K562 (cell line): ENCODE measurements at regions not wholly inside any gene's neighbourhood (a gene's known extent, or its start where the extent isn't known, plus 50 kb on each side); places are given as distances from the start of the nearest gene placed in this dataset.

Source experiments
- ATAC-seq: fragments of 200-7000 bp; cut with Tn5 transposase; 3 replicates; pipeline ENCODE4 v1.9.1; 2020; ENCODE audit warnings: moderate library complexity
- BruUV-seq: library from RNA; stranded (reverse); fragments of 400-500 nt; replicated peaks from 2 replicates; lab custom pipeline; 2021; lab: Mats Ljungman, UMichigan
- CTCF ChIA-PET: fragments of 300-600 bp; formaldehyde crosslinking; extraction: SDS; loops from one replicate; lab custom pipeline; 2021; ENCODE audit warnings: low intra/inter-chr PET ratio; lab: Yijun Ruan, JAX
- POLR2A ChIA-PET: fragments of 300-600, 350-650 bp; sonication (Branson Sonifier 250); formaldehyde crosslinking; extraction: SDS; loops from one replicate; lab custom pipeline; 2021; ENCODE audit warnings: antibody characterized with exemption, inconsistent platforms; lab: Yijun Ruan, JAX
- DNase-seq, 4 experiments: peaks; one replicate each; pipeline versions ENCODE4 v3.0.0 to v3.0.0-alpha.2; 2011 to 2018; ENCODE audit warnings: low spot score in 3 of 4, mixed read lengths in 3 of 4; ENCODE audit errors: extremely low read depth in 1 of 4
- FAIRE-seq: peaks from 2 replicates; lab custom pipeline; 2011; peaks lifted over from hg19 to GRCh38; lab: Jason Lieb, UNC
- H2AFZ ChIP-seq: 2 replicates; pipeline ENCODE4 v1.6.0; 2011; ENCODE audit warnings: low read depth, low read length, control low read depth, inconsistent platforms
- H3K27ac ChIP-seq: fragments of 200-600 bp; 3 replicates; pipeline ENCODE4 v1.8.0; 2011; ENCODE audit warnings: low read depth, mild to moderate bottlenecking, control low read depth, inconsistent platforms, low read length, moderate library complexity, mixed read lengths; ENCODE audit errors: extremely low read depth
- H3K27me3 ChIP-seq, 2 experiments: fragments of 300-600 bp in 1 of 2; 2 replicates in 1 of 2; 3 replicates in 1 of 2; pipeline versions ENCODE4 v1.6.0 to v1.8.0; 2011; ENCODE audit warnings: inconsistent platforms in 2 of 2, low read length in 2 of 2, mild to moderate bottlenecking in 1 of 2, mixed read lengths in 1 of 2, moderate library complexity in 1 of 2; ENCODE audit not compliant: control insufficient read depth in 2 of 2, insufficient read depth in 2 of 2
- H3K36me3 ChIP-seq: fragments of 300-600 bp; 3 replicates; pipeline ENCODE4 v1.8.0; 2011; ENCODE audit warnings: mild to moderate bottlenecking, low read length, inconsistent platforms; ENCODE audit not compliant: control insufficient read depth, insufficient read depth
- H3K4me1 ChIP-seq, 2 experiments: fragments of 200-600 bp in 1 of 2; replicated peaks in 1 of 2; 2 replicates in 1 of 2; 3 replicates in 1 of 2; pipeline versions ENCODE4 v1.5.1 to v1.8.0; 2011; ENCODE audit warnings: inconsistent platforms in 2 of 2, low read length in 2 of 2, mild to moderate bottlenecking in 1 of 2, mixed read lengths in 1 of 2, moderate library complexity in 1 of 2; ENCODE audit not compliant: control insufficient read depth in 2 of 2, insufficient read depth in 2 of 2
- H3K4me2 ChIP-seq: 2 replicates; pipeline ENCODE4 v1.6.1; 2011; ENCODE audit warnings: low read length, control low read depth, inconsistent platforms, mixed read lengths; ENCODE audit not compliant: insufficient read depth
- H3K4me3 ChIP-seq: fragments of 200-600 bp; sonication (generic), shearing (Covaris generic); 2 replicates; pipeline ENCODE4 v1.5.1; 2016; ENCODE audit warnings: control low read depth, inconsistent platforms
- H3K79me2 ChIP-seq: fragments of 200-600 bp; 3 replicates; pipeline ENCODE4 v1.8.0; 2011; ENCODE audit warnings: low read length, inconsistent platforms; ENCODE audit not compliant: control insufficient read depth, insufficient read depth
- H3K9ac ChIP-seq, 2 experiments: 2 replicates each; pipeline versions ENCODE4 v1.6.0 to v1.6.1; 2011; ENCODE audit warnings: low read depth in 2 of 2, low read length in 2 of 2, control low read depth in 1 of 2, inconsistent platforms in 1 of 2, mild to moderate bottlenecking in 1 of 2, mixed read lengths in 1 of 2; ENCODE audit not compliant: insufficient read depth in 1 of 2
- H3K9me1 ChIP-seq: one replicate; pipeline ENCODE4 v1.6.0; 2011; ENCODE audit warnings: inconsistent platforms, mild to moderate bottlenecking, low read length, moderate library complexity; ENCODE audit not compliant: control insufficient read depth, insufficient read depth
- H3K9me3 ChIP-seq: replicated peaks from 2 replicates; pipeline ENCODE4 v1.5.1; 2011; ENCODE audit warnings: low read depth, low read length, inconsistent platforms; ENCODE audit not compliant: control insufficient read depth, insufficient read depth
- H4K20me1 ChIP-seq: replicated peaks from 2 replicates; pipeline ENCODE4 v1.6.1; 2011; ENCODE audit warnings: low read length, inconsistent platforms, mixed read lengths; ENCODE audit not compliant: control insufficient read depth, insufficient read depth
- ARID2 ChIP-seq: fragments of 450-650 bp; IDR thresholded peaks from 2 replicates; pipeline ENCODE4 v1.6.1; 2017; ENCODE audit warnings: antibody characterized with exemption, mild to moderate bottlenecking
- BRF1 ChIP-seq: IDR thresholded peaks from 3 replicates; pipeline ENCODE4 v1.6.1; 2011; ENCODE audit warnings: borderline replicate concordance, mild to moderate bottlenecking; ENCODE audit not compliant: insufficient read length; ENCODE audit errors: extremely low read depth
- CLOCK ChIP-seq: fragments of 250-450 bp; sonication (Bioruptor Pico); IDR thresholded peaks from 2 replicates; pipeline ENCODE4 v1.4.0; 2020; ENCODE audit warnings: mild to moderate bottlenecking, moderate library complexity, borderline replicate concordance
- HMGXB4 ChIP-seq: sonication (generic); formaldehyde crosslinking; IDR thresholded peaks from 2 replicates; pipeline ENCODE4 v1.8.1; 2023; ENCODE audit warnings: mild to moderate bottlenecking, missing genetic modification reagents
- KLF10 ChIP-seq: fragments of 250-450 bp; sonication (Bioruptor Pico); IDR thresholded peaks from 2 replicates; pipeline ENCODE4 v1.6.1; 2021; ENCODE audit warnings: matching md5 sums
- MYBL2 ChIP-seq, 2 experiments: fragments of 450-650 bp in 1 of 2; sonication (generic) in 1 of 2; formaldehyde crosslinking in 1 of 2; IDR thresholded peaks; 2 replicates each; pipeline versions ENCODE4 v1.6.1 to v1.8.1; 2017 to 2022; ENCODE audit warnings: borderline replicate concordance in 1 of 2, inconsistent platforms in 1 of 2, low read depth in 1 of 2, mild to moderate bottlenecking in 1 of 2, missing genetic modification reagents in 1 of 2, moderate library complexity in 1 of 2
- NFATC3 ChIP-seq: fragments of 450-650 bp; IDR thresholded peaks from 2 replicates; pipeline ENCODE4 v1.6.1; 2017; ENCODE audit warnings: mild to moderate bottlenecking
- NRF1 ChIP-seq, 2 experiments: fragments of 450-650 bp; IDR thresholded peaks in 1 of 2; conservative IDR thresholded peaks in 1 of 2; 2 replicates each; pipeline ENCODE4 v1.6.1; 2014; ENCODE audit warnings: mild to moderate bottlenecking in 2 of 2
- PHB2 ChIP-seq: fragments of 450-650 bp; IDR thresholded peaks from 2 replicates; pipeline ENCODE4 v1.6.1; 2017; ENCODE audit warnings: low read depth
- RAD51 ChIP-seq: fragments of 450-650 bp; IDR thresholded peaks from 2 replicates; pipeline ENCODE4 v1.7.1; 2016; ENCODE audit warnings: low read depth, mild to moderate bottlenecking, borderline replicate concordance
- SIX5 ChIP-seq, 2 experiments: IDR thresholded peaks; 2 replicates each; pipeline ENCODE4 v1.6.1; 2011; ENCODE audit warnings: low read length in 2 of 2, borderline replicate concordance in 1 of 2, low read depth in 1 of 2, mild to moderate bottlenecking in 1 of 2, moderate library complexity in 1 of 2; ENCODE audit not compliant: insufficient read depth in 1 of 2
- SRSF7 ChIP-seq: fragments of 200-400 bp; formaldehyde crosslinking; optimal IDR thresholded peaks from 2 replicates; pipeline ENCODE3; 2017; ENCODE audit warnings: mild to moderate bottlenecking, low read depth, low read length
- TCF7L2 ChIP-seq: fragments of 150-350 bp; IDR thresholded peaks from 2 replicates; pipeline ENCODE4 v1.6.1; 2016; ENCODE audit warnings: low read depth, mild to moderate bottlenecking, low read length, moderate library complexity
- XRCC5 ChIP-seq: fragments of 200-400 bp; formaldehyde crosslinking; IDR thresholded peaks from 2 replicates; pipeline ENCODE4 v1.6.1; 2017; ENCODE audit warnings: low read depth, mild to moderate bottlenecking, low read length
- ZBTB8A ChIP-seq: fragments of 450-650 bp; IDR thresholded peaks from 2 replicates; pipeline ENCODE4 v1.6.1; 2018; ENCODE audit warnings: mild to moderate bottlenecking, moderate library complexity; ENCODE audit not compliant: partially characterized antibody
- ZEB2 ChIP-seq: fragments of 450-650 bp; IDR thresholded peaks from 2 replicates; pipeline ENCODE4 v1.6.1; 2016
- ZNF133 ChIP-seq: fragments of 250-450 bp; sonication (Bioruptor Pico); IDR thresholded peaks from 2 replicates; pipeline ENCODE4 v1.4.0; 2020; ENCODE audit warnings: mild to moderate bottlenecking
- ZNF217 ChIP-seq: sonication (generic); formaldehyde crosslinking; IDR thresholded peaks from 2 replicates; pipeline ENCODE4 v1.8.0; 2022; ENCODE audit warnings: mild to moderate bottlenecking, missing genetic modification reagents
- WGBS: fragments of 100-300 bp; shearing (Covaris generic); methylation state at CpG from one replicate; pipeline ENCODE4 v1.1.6; 2016; ENCODE audit warnings: low coverage, mixed read lengths; ENCODE audit not compliant: insufficient coverage; ENCODE audit errors: missing lambda C conversion rate; 5-methylcytosine and 5-hydroxymethylcytosine counted together
- in situ Hi-C: fragments of 300-500 bp; cut with MboI; formaldehyde crosslinking; loops from 4 replicates; pipeline ENCODE4 v1.15.0; 2018; ENCODE audit warnings: inconsistent platforms, mixed read lengths
- intact Hi-C: fragments of 100-400 bp; cut with micrococcal nuclease; formaldehyde crosslinking; loops from 2 replicates; pipeline ENCODE4 v1.14.2; 2022
- TF ChIP-seq, protein P1 (sequence below): fragments of 450-650 bp; IDR thresholded peaks from 2 replicates; pipeline ENCODE4 v1.6.1; 2018; ENCODE audit warnings: mild to moderate bottlenecking, low read depth; ENCODE audit not compliant: partially characterized antibody

GRCh38 chr7:46975493-46975892 is 606.4 kb downstream of the TNS3 start:
- Histone ChIP-seq H3K9ac (no peak overlapping the region), H2AFZ (no peak overlapping the region), H3K79me2 (no peaks in the 10 kb centered on the region), H3K36me3 (no peaks in the 10 kb centered on the region), H4K20me1 (no peaks in the 10 kb centered on the region), H3K27ac (no peak overlapping the region), H3K4me1 (no peaks in the 10 kb centered on the region), H3K9me1 (no peaks in the 10 kb centered on the region), H3K27me3 (no peaks in the 10 kb centered on the region), H3K9me3 (no peaks in the 10 kb centered on the region), H3K4me2 (no peak overlapping the region), H3K4me3 (no peak overlapping the region)
- ATAC-seq (no peak), FAIRE-seq (no peak), DNase-seq (no peak)
- WGBS, result 0% methylated on average over 2 of the region's 2 CpGs
- CTCF ChIA-PET, result no interaction called here
- intact Hi-C loops, result no loop called here
- in situ Hi-C loops, result no loop called here
- no TSS peak for BruUV-seq
- POLR2A ChIA-PET, result no interaction called here
- TF ChIP-seq, protein P1, sequence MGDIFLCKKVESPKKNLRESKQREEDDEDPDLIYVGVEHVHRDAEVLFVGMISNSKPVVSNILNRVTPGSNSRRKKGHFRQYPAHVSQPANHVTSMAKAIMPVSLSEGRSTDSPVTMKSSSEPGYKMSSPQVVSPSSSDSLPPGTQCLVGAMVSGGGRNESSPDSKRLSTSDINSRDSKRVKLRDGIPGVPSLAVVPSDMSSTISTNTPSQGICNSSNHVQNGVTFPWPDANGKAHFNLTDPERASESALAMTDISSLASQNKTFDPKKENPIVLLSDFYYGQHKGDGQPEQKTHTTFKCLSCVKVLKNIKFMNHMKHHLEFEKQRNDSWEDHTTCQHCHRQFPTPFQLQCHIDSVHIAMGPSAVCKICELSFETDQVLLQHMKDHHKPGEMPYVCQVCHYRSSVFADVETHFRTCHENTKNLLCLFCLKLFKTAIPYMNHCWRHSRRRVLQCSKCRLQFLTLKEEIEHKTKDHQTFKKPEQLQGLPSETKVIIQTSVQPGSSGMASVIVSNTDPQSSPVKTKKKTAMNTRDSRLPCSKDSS, result no peak
- TF ChIP-seq BRF1 (no peak), KLF10 (CRISPR knock-in tag) (no peak), PHB2 (no peak), NRF1 (conservative IDR thresholded peaks at IDR 0.05 in 1 of 2, IDR thresholded peaks at IDR 0.05 in 1 of 2) (no peak), RAD51 (no peak), ZNF217 (CRISPR knock-in tag) (no peak), HMGXB4 (CRISPR knock-in tag) (no peak), TCF7L2 (no peak), SRSF7 (no peak), SIX5 (IDR thresholded peaks at IDR 0.05; ENCODE audit: borderline replicate concordance in 1 of 2, insufficient read depth in 1 of 2, low read depth in 1 of 2, low read length in 2 of 2) (no peak), ZBTB8A (no peak), CLOCK (CRISPR knock-in tag) (no peak), ZEB2 (no peak), ARID2 (no peak), ZNF133 (CRISPR knock-in tag) (no peak), XRCC5 (no peak), MYBL2 (IDR thresholded peaks at IDR 0.05; ENCODE audit: low read depth) (no peak), MYBL2 (CRISPR knock-in tag; IDR thresholded peaks at IDR 0.05; ENCODE audit: borderline replicate concordance) (no peak), NFATC3 (no peak)
